ENCODE measurements at regions not wholly inside any gene's neighbourhood (a gene's known extent, or its start where the extent isn't known, plus 50 kb on each side); places are given as distances from the start of the nearest gene placed in this dataset.

GRCh38 chr3:3633761-3634160 lies 165.5 kb upstream of the LRRN1 start:
- no peak for DNase-seq (ENCODE audit: low read depth in 3 of 3, low spot score in 2 of 3)

GRCh38 chr3:3632449-3632848 lies 166.8 kb upstream of the LRRN1 start:
- no peak for DNase-seq (ENCODE audit: low read depth in 3 of 3, low spot score in 2 of 3)

- no peak for DNase-seq (ENCODE audit: low read depth in 3 of 3, low spot score in 2 of 3)
Measured at GRCh38 chr3:3631114-3631513, 168.1 kb upstream of the LRRN1 start.

- DNase-seq (ENCODE audit: low read depth in 3 of 3, low spot score in 2 of 3): no peak
Measured at GRCh38 chr3:3629911-3630310, 169.3 kb upstream of the LRRN1 start.

GRCh38 chr3:3628676-3629328 lies 170.4 kb upstream of the LRRN1 start:
- no peak for DNase-seq (ENCODE audit: low read depth in 3 of 3, low spot score in 2 of 3)

- DNase-seq (ENCODE audit: low read depth in 3 of 3, low spot score in 2 of 3): no peak
Measured at GRCh38 chr3:3627114-3627513, 172.1 kb upstream of the LRRN1 start.

- DNase-seq (ENCODE audit: low read depth in 3 of 3, low spot score in 2 of 3): no peak
Measured at GRCh38 chr3:3625544-3626271, 173.5 kb upstream of the LRRN1 start.

GRCh38 chr3:3619815-3620214 lies 179.4 kb upstream of the LRRN1 start:
- no peak for DNase-seq (ENCODE audit: low read depth in 3 of 3, low spot score in 2 of 3)

- no peak for DNase-seq (ENCODE audit: low read depth in 3 of 3, low spot score in 2 of 3)
Measured at GRCh38 chr3:3618623-3619022, 180.6 kb upstream of the LRRN1 start.

- DNase-seq (ENCODE audit: low read depth in 3 of 3, low spot score in 2 of 3): no peak
Measured at GRCh38 chr3:3615533-3615932, 183.7 kb upstream of the LRRN1 start.

- no peak for DNase-seq (ENCODE audit: low read depth in 3 of 3, low spot score in 2 of 3)
Measured at GRCh38 chr3:3610581-3611298, 188.5 kb upstream of the LRRN1 start.

GRCh38 chr3:3606321-3606720 lies 192.9 kb upstream of the LRRN1 start:
- no peak for DNase-seq (ENCODE audit: low read depth in 3 of 3, low spot score in 2 of 3)

- DNase-seq (ENCODE audit: low read depth in 3 of 3, low spot score in 2 of 3): no peak
Measured at GRCh38 chr3:3605226-3605625, 194.0 kb upstream of the LRRN1 start.

- DNase-seq (ENCODE audit: low read depth in 3 of 3, low spot score in 2 of 3): no peak
Measured at GRCh38 chr3:3603351-3603750, 195.9 kb upstream of the LRRN1 start.

GRCh38 chr3:3600665-3601340 lies 198.4 kb upstream of the LRRN1 start:
- DNase-seq (ENCODE audit: low read depth in 3 of 3, low spot score in 2 of 3): no peak

GRCh38 chr3:3599016-3599415 lies 200.2 kb upstream of the LRRN1 start:
- no peak for DNase-seq (ENCODE audit: low read depth in 3 of 3, low spot score in 2 of 3)

GRCh38 chr3:3594986-3595385 lies 204.2 kb upstream of the LRRN1 start:
- no peak for DNase-seq (ENCODE audit: low read depth in 3 of 3, low spot score in 2 of 3)

- no peak for DNase-seq (ENCODE audit: low read depth in 3 of 3, low spot score in 2 of 3)
Measured at GRCh38 chr3:3589715-3590130, 209.5 kb upstream of the LRRN1 start.

- DNase-seq (ENCODE audit: low read depth in 3 of 3, low spot score in 2 of 3): no peak
Measured at GRCh38 chr3:3587647-3587972, 211.6 kb upstream of the LRRN1 start.

- DNase-seq (ENCODE audit: low read depth in 3 of 3, low spot score in 2 of 3): peak; percentile 34 to 53 (median 51)
Measured at GRCh38 chr3:3586843-3587646, 212.2 kb upstream of the LRRN1 start.

- DNase-seq (ENCODE audit: low read depth in 3 of 3, low spot score in 2 of 3): no peak
Measured at GRCh38 chr3:3586336-3586735, 212.9 kb upstream of the LRRN1 start.
